Panc1 (cell line): ENCODE measurements at regions not wholly inside any gene's neighbourhood (a gene's known extent, or its start where the extent isn't known, plus 50 kb on each side); places are given as distances from the start of the nearest gene placed in this dataset.

Source experiments
- ATAC-seq: fragments of 200-7000 bp; cut with Tn5 transposase; 2 replicates; pipeline ENCODE4 v1.9.1; 2020; ENCODE audit warnings: mild to moderate bottlenecking, moderate library complexity
- BruUV-seq: library from RNA; stranded (reverse); fragments of 400-500 nt; replicated peaks from 2 replicates; lab custom pipeline; 2021; lab: Mats Ljungman, UMichigan
- CTCF ChIA-PET: fragments of 300-600 bp; sonication (Branson Sonifier 250); formaldehyde crosslinking; loops from one replicate; lab custom pipeline; 2022; ENCODE audit warnings: antibody characterized with exemption; lab: Charles Lee
- POLR2A ChIA-PET: fragments of 300-600 bp; sonication (Branson Sonifier 250); formaldehyde crosslinking; loops from one replicate; lab custom pipeline; 2022; ENCODE audit warnings: antibody characterized with exemption; lab: Charles Lee
- DNase-seq: peaks from one replicate; pipeline ENCODE4 v3.0.0-alpha.2; 2010; ENCODE audit warnings: low read depth, low spot score
- H3K27ac ChIP-seq: 2 replicates; pipeline ENCODE4 v1.5.1; 2011; ENCODE audit warnings: mild to moderate bottlenecking, low read length, inconsistent platforms
- H3K27me3 ChIP-seq: fragments of 200-500 bp; sonication (Bioruptor generic); 2 replicates; pipeline ENCODE4 v1.6.0; 2014; ENCODE audit warnings: low read length, inconsistent platforms; ENCODE audit not compliant: control insufficient read depth, insufficient read depth
- H3K36me3 ChIP-seq: fragments of 200-500 bp; sonication (Bioruptor generic); 2 replicates; pipeline ENCODE4 v1.5.1; 2014; ENCODE audit warnings: inconsistent platforms, mild to moderate bottlenecking, low read length, moderate library complexity; ENCODE audit not compliant: control insufficient read depth, insufficient read depth
- H3K4me1 ChIP-seq: 2 replicates; pipeline ENCODE4 v1.5.1; 2011; ENCODE audit warnings: inconsistent platforms, mild to moderate bottlenecking, low read length, moderate library complexity; ENCODE audit not compliant: control insufficient read depth, insufficient read depth
- H3K4me3 ChIP-seq, 2 experiments: 2 replicates each; pipeline ENCODE4 v1.5.1; 2011 to 2012; ENCODE audit warnings: low read depth in 2 of 2, low read length in 2 of 2, mild to moderate bottlenecking in 2 of 2, inconsistent platforms in 1 of 2, moderate library complexity in 1 of 2
- H3K9me3 ChIP-seq: fragments of 200-500 bp; sonication (Bioruptor generic); 2 replicates; pipeline ENCODE4 v1.5.1; 2014; ENCODE audit warnings: low read depth, mild to moderate bottlenecking, inconsistent platforms, low read length, moderate library complexity; ENCODE audit not compliant: control insufficient read depth, insufficient read depth
- CTCF ChIP-seq: fragments of 450-650 bp; IDR thresholded peaks from 2 replicates; pipeline ENCODE4 v1.5.1; 2017; ENCODE audit warnings: mild to moderate bottlenecking
- POLR2AphosphoS5 ChIP-seq: IDR thresholded peaks from 2 replicates; pipeline ENCODE4 v1.6.1; 2012; ENCODE audit warnings: mild to moderate bottlenecking, low read depth, low read length, moderate library complexity
- REST ChIP-seq, 2 experiments: IDR thresholded peaks; 2 replicates each; pipeline ENCODE4 v1.6.1; 2011 to 2012; ENCODE audit warnings: low read depth in 2 of 2, control low read depth in 1 of 2, low read length in 1 of 2, mild to moderate bottlenecking in 1 of 2, moderate library complexity in 1 of 2; ENCODE audit not compliant: insufficient read depth in 1 of 2
- SIN3A ChIP-seq: IDR thresholded peaks from 2 replicates; pipeline ENCODE4 v1.6.1; 2012; ENCODE audit warnings: low read depth, mild to moderate bottlenecking, low read length, moderate library complexity, borderline replicate concordance; ENCODE audit not compliant: insufficient read depth
- TCF7L2 ChIP-seq: IDR thresholded peaks from 2 replicates; pipeline ENCODE4 v1.6.1; 2011; ENCODE audit warnings: mild to moderate bottlenecking, low read depth, low read length, inconsistent platforms
- in situ Hi-C: cut with HindIII; loops from 2 replicates; pipeline ENCODE4 v1.10.0; 2016; ENCODE audit warnings: low sequenced_read_pairs, low pct_unique_long_range_greater_than_20kb
- intact Hi-C: fragments of 100-400 bp; cut with micrococcal nuclease; formaldehyde crosslinking; loops from one replicate; pipeline ENCODE4 v1.10.0; 2022; ENCODE audit not compliant: unreplicated experiment

GRCh38 chrX:23271026-23271425 lies 63.6 kb upstream of the PTCHD1 start:
- in situ Hi-C loops (no loop called here), intact Hi-C loops (no loop called here)
- BruUV-seq = no TSS peak
- ChIA-PET POLR2A (no interaction called here), CTCF (no interaction called here)
- no peak for ATAC-seq
- no peak for DNase-seq
- no peak overlapping the region for H3K27ac ChIP-seq
- no peak overlapping the region for H3K4me3 ChIP-seq
- H3K36me3 ChIP-seq = no peaks in the 10 kb centered on the region
- no peaks in the 10 kb centered on the region for H3K27me3 ChIP-seq
- H3K9me3 ChIP-seq = no peaks in the 10 kb centered on the region
- no peaks in the 10 kb centered on the region for H3K4me1 ChIP-seq
- TF ChIP-seq POLR2AphosphoS5 (no peak), REST (IDR thresholded peaks at IDR 0.05; ENCODE audit: insufficient read depth in 1 of 2, low read depth in 2 of 2, low read length in 1 of 2) (no peak), CTCF (no peak), SIN3A (no peak), TCF7L2 (no peak)

GRCh38 chrX:23276475-23276874 lies 58.2 kb upstream of the PTCHD1 start:
- BruUV-seq = no TSS peak
- Histone ChIP-seq H3K9me3 (no peaks in the 10 kb centered on the region), H3K36me3 (no peaks in the 10 kb centered on the region), H3K27ac (no peak overlapping the region), H3K4me3 (no peak overlapping the region), H3K27me3 (no peaks in the 10 kb centered on the region), H3K4me1 (no peaks in the 10 kb centered on the region)
- POLR2A ChIA-PET = no interaction called here
- no peak for DNase-seq
- no peak for TF ChIP-seq SIN3A
- TF ChIP-seq CTCF = no peak
- no peak for TF ChIP-seq REST (IDR thresholded peaks at IDR 0.05; ENCODE audit: insufficient read depth in 1 of 2, low read depth in 2 of 2, low read length in 1 of 2)
- no peak for TF ChIP-seq TCF7L2
- TF ChIP-seq POLR2AphosphoS5 = no peak
- CTCF ChIA-PET = no interaction called here
- intact Hi-C loops = no loop called here
- in situ Hi-C loops = no loop called here
- no peak for ATAC-seq
